ENCODE measurements at regions not wholly inside any gene's neighbourhood (a gene's known extent, or its start where the extent isn't known, plus 50 kb on each side); places are given as distances from the start of the nearest gene placed in this dataset.

GRCh38 chr1:239952348-239953308 is 139.1 kb upstream of the FMN2 start:
- TF ChIP-seq CTCF (IDR thresholded peaks at IDR 0.05) = peak; percentile 71
- no peak for TF ChIP-seq SIN3A (IDR thresholded peaks at IDR 0.05; ENCODE audit: borderline replicate concordance, insufficient read depth, low read depth, low read length)
- no peak for TF ChIP-seq POLR2AphosphoS5 (IDR thresholded peaks at IDR 0.05; ENCODE audit: low read depth, low read length)
